ENCODE measurements at regions not wholly inside any gene's neighbourhood (a gene's known extent, or its start where the extent isn't known, plus 50 kb on each side); places are given as distances from the start of the nearest gene placed in this dataset.
"Not testable (repeated sequence)": the region's sequence is repeated elsewhere in the genome, so short reads cannot be mapped to it uniquely, and the experiment has no call there.

GRCh38 chr16:79881107-79881506, 280.6 kb upstream of the MAF start:
- not testable (repeated sequence) for DNase-seq (ENCODE audit: extremely low read depth, low read depth, low spot score)

- no peak for DNase-seq (ENCODE audit: extremely low read depth, low read depth, low spot score)
These were observed 275.8 kb upstream of the MAF start for GRCh38 chr16:79876332-79876730.

GRCh38 chr16:79874391-79874790, 273.9 kb upstream of the MAF start:
- no peak for DNase-seq (ENCODE audit: extremely low read depth, low read depth, low spot score)

- DNase-seq (ENCODE audit: extremely low read depth, low read depth, low spot score): no peak
These were observed 273.3 kb upstream of the MAF start for GRCh38 chr16:79873825-79874224.

- no peak for DNase-seq (ENCODE audit: extremely low read depth, low read depth, low spot score)
These were observed 271.4 kb upstream of the MAF start for GRCh38 chr16:79871906-79872305.

- no peak for DNase-seq (ENCODE audit: extremely low read depth, low read depth, low spot score)
These were observed 269.7 kb upstream of the MAF start for GRCh38 chr16:79870016-79870886.

- DNase-seq (ENCODE audit: extremely low read depth, low read depth, low spot score): no peak
These were observed 268.9 kb upstream of the MAF start for GRCh38 chr16:79869304-79870015.

- no peak for DNase-seq (ENCODE audit: extremely low read depth, low read depth, low spot score)
These were observed 268.3 kb upstream of the MAF start for GRCh38 chr16:79868841-79869240.

- no peak for DNase-seq (ENCODE audit: extremely low read depth, low read depth, low spot score)
These were observed 267.0 kb upstream of the MAF start for GRCh38 chr16:79867425-79867997.

- DNase-seq (ENCODE audit: extremely low read depth, low read depth, low spot score): no peak
These were observed 265.4 kb upstream of the MAF start for GRCh38 chr16:79865918-79866317.

GRCh38 chr16:79864781-79865391, 264.3 kb upstream of the MAF start:
- DNase-seq (ENCODE audit: extremely low read depth, low read depth, low spot score): no peak

- DNase-seq (ENCODE audit: extremely low read depth, low read depth, low spot score): no peak
These were observed 263.7 kb upstream of the MAF start for GRCh38 chr16:79864032-79864780.

- DNase-seq (ENCODE audit: extremely low read depth, low read depth, low spot score): no peak
These were observed 262.8 kb upstream of the MAF start for GRCh38 chr16:79863128-79864031.

GRCh38 chr16:79862601-79863000, 262.1 kb upstream of the MAF start:
- DNase-seq (ENCODE audit: extremely low read depth, low read depth, low spot score): no peak

GRCh38 chr16:79856581-79856980, 256.0 kb upstream of the MAF start:
- no peak for DNase-seq (ENCODE audit: extremely low read depth, low read depth, low spot score)

GRCh38 chr16:79850348-79850747, 249.8 kb upstream of the MAF start:
- no peak for DNase-seq (ENCODE audit: extremely low read depth, low read depth, low spot score)

GRCh38 chr16:79849119-79849518, 248.6 kb upstream of the MAF start:
- DNase-seq (ENCODE audit: extremely low read depth, low read depth, low spot score): no peak

- DNase-seq (ENCODE audit: extremely low read depth, low read depth, low spot score): no peak
These were observed 248.2 kb upstream of the MAF start for GRCh38 chr16:79848719-79849118.

- no peak for DNase-seq (ENCODE audit: extremely low read depth, low read depth, low spot score)
These were observed 247.0 kb upstream of the MAF start for GRCh38 chr16:79847569-79847968.

- DNase-seq (ENCODE audit: extremely low read depth, low read depth, low spot score): no peak
These were observed 246.6 kb upstream of the MAF start for GRCh38 chr16:79847101-79847500.
